ENCODE measurements at regions not wholly inside any gene's neighbourhood (a gene's known extent, or its start where the extent isn't known, plus 50 kb on each side); places are given as distances from the start of the nearest gene placed in this dataset.

- TF ChIP-seq CTCF (IDR thresholded peaks at IDR 0.05) (peak; percentile 23 to 71 (median 36)), POLR2A (IDR thresholded peaks at IDR 0.05) (no peak)
These were observed 113.1 kb upstream of the HSD17B12 start for GRCh38 chr11:43567396-43567975.
